ENCODE measurements at regions not wholly inside any gene's neighbourhood (a gene's known extent, or its start where the extent isn't known, plus 50 kb on each side); places are given as distances from the start of the nearest gene placed in this dataset.

DNA sequence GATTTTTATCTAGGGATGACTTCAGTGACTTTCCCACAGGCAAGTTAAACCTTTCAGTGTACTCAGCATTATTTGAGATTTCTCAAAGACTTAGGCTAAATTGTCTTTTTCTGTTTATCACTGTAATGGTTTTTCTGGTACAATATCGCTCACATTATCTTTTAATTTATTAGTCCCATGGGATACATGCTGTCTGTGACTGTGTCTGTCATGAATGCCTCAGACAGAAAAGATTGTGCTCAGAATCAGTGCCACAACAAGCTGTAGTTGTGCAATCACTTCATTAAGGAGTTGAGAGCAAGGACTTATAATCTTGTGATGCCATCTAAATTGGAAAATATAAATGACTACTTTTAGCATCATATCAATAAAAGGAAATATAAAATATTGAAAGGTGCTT is 2374.2 kb upstream of the RAG2 start:
- no peak for TF ChIP-seq EZH2 (IDR thresholded peaks at IDR 0.05)
- no peak for TF ChIP-seq CBX3 (IDR thresholded peaks at IDR 0.05; ENCODE audit: low read depth)
